CD14-positive monocyte (primary cell): ENCODE measurements at regions not wholly inside any gene's neighbourhood (a gene's known extent, or its start where the extent isn't known, plus 50 kb on each side); places are given as distances from the start of the nearest gene placed in this dataset.

ENCODE experiments used
- DNase-seq, 3 donors: peaks; one replicate each; pipeline ENCODE4 v3.0.0-alpha.2; 2011 to 2022
- H2AFZ ChIP-seq: 2 replicates; pipeline ENCODE4 v1.6.0; 2012; ENCODE audit warnings: mild to moderate bottlenecking, low read depth, low read length, inconsistent platforms; ENCODE audit not compliant: insufficient read depth, poor library complexity, severe bottlenecking
- H3K27ac ChIP-seq, 2 donors: 1 replicate in 1 of 2; 2 replicates in 1 of 2; pipeline ENCODE4 v1.5.1; 2012 to 2013; ENCODE audit warnings: low read length in 2 of 2, control low read depth in 1 of 2, inconsistent platforms in 1 of 2, low read depth in 1 of 2, mild to moderate bottlenecking in 1 of 2
- H3K27me3 ChIP-seq, 2 donors: one replicate each; pipeline versions ENCODE4 v1.6.0 to v1.6.1; 2011 to 2013; ENCODE audit warnings: low read length in 2 of 2; ENCODE audit not compliant: control insufficient read depth in 2 of 2, insufficient read depth in 2 of 2
- H3K36me3 ChIP-seq, 2 donors: replicated peaks in 1 of 2; 1 replicate in 1 of 2; 2 replicates in 1 of 2; pipeline versions ENCODE4 v1.5.1 to v1.6.1; 2012 to 2013; ENCODE audit warnings: low read length in 2 of 2, control low read depth in 1 of 2, inconsistent platforms in 1 of 2, mild to moderate bottlenecking in 1 of 2; ENCODE audit not compliant: insufficient read depth in 2 of 2, control insufficient read depth in 1 of 2
- H3K4me1 ChIP-seq, 2 donors: 1 replicate in 1 of 2; 2 replicates in 1 of 2; pipeline versions ENCODE4 v1.5.1 to v1.6.1; 2012 to 2013; ENCODE audit warnings: low read length in 2 of 2, control low read depth in 1 of 2, inconsistent platforms in 1 of 2, mild to moderate bottlenecking in 1 of 2, moderate library complexity in 1 of 2; ENCODE audit not compliant: insufficient read depth in 2 of 2, control insufficient read depth in 1 of 2
- H3K4me2 ChIP-seq: replicated peaks from 2 replicates; pipeline ENCODE3; 2012; ENCODE audit warnings: low read length, moderate library complexity, mild to moderate bottlenecking; ENCODE audit not compliant: poor library complexity, severe bottlenecking; ENCODE audit errors: extremely low read depth
- H3K4me3 ChIP-seq, 3 experiments: fragments of 200-600 bp in 1 of 3; sonication (generic) in 1 of 3; replicated peaks in 1 of 3; 1 replicate in 2 of 3; 2 replicates in 1 of 3; pipeline ENCODE4 v1.5.1; 2011 to 2013; ENCODE audit warnings: low read length in 3 of 3, mild to moderate bottlenecking in 3 of 3, control low read depth in 2 of 3, low read depth in 2 of 3, inconsistent platforms in 1 of 3, moderate library complexity in 1 of 3
- H3K79me2 ChIP-seq: 2 replicates; pipeline ENCODE4 v1.6.0; 2012; ENCODE audit warnings: mild to moderate bottlenecking, control low read depth, inconsistent platforms, low read length, moderate library complexity; ENCODE audit not compliant: insufficient read depth
- H3K9ac ChIP-seq: 2 replicates; pipeline ENCODE4 v1.6.0; 2017; ENCODE audit warnings: low read length, mild to moderate bottlenecking; ENCODE audit not compliant: insufficient read depth, poor library complexity, severe bottlenecking
- H3K9me3 ChIP-seq, 2 donors: replicated peaks in 1 of 2; 1 replicate in 1 of 2; 2 replicates in 1 of 2; pipeline versions ENCODE4 v1.5.1 to v1.6.1; 2012 to 2013; ENCODE audit warnings: low read length in 2 of 2, control low read depth in 1 of 2; ENCODE audit not compliant: control insufficient read depth in 1 of 2, insufficient read depth in 1 of 2
- H4K20me1 ChIP-seq: 2 replicates; pipeline ENCODE4 v1.6.0; 2012; ENCODE audit warnings: mild to moderate bottlenecking, low read length, control low read depth, moderate library complexity; ENCODE audit not compliant: insufficient read depth
- H3K27ac Mint-ChIP-seq, 7 donors: one replicate each; pipeline ENCODE4 v1.8.0; 2020; ENCODE audit warnings: mild to moderate bottlenecking in 7 of 7, mixed read lengths in 7 of 7, moderate library complexity in 6 of 7, inconsistent platforms in 2 of 7
- H3K27me3 Mint-ChIP-seq, 3 donors: one replicate each; pipeline ENCODE4 v1.8.0; 2021 to 2022; ENCODE audit warnings: low read depth in 3 of 3, mild to moderate bottlenecking in 3 of 3, mixed read lengths in 3 of 3, moderate library complexity in 3 of 3, inconsistent platforms in 1 of 3
- H3K36me3 Mint-ChIP-seq, 2 donors: one replicate each; pipeline ENCODE4 v1.8.0; 2020; ENCODE audit warnings: mixed read lengths in 2 of 2, inconsistent platforms in 1 of 2, mild to moderate bottlenecking in 1 of 2
- H3K4me1 Mint-ChIP-seq: one replicate; pipeline ENCODE4 v1.8.0; 2020; ENCODE audit warnings: mild to moderate bottlenecking, mixed read lengths
- H3K4me3 Mint-ChIP-seq, 2 donors: one replicate each; pipeline ENCODE4 v1.8.0; 2020; ENCODE audit warnings: mild to moderate bottlenecking in 2 of 2, mixed read lengths in 2 of 2, moderate library complexity in 1 of 2
- H3K9me3 Mint-ChIP-seq, 7 donors: one replicate each; pipeline ENCODE4 v1.8.0; 2020 to 2022; ENCODE audit warnings: mixed read lengths in 7 of 7, mild to moderate bottlenecking in 6 of 7, moderate library complexity in 6 of 7, inconsistent platforms in 2 of 7
- WGBS: methylation state at CpG from one replicate; pipeline ENCODE4 v1.1.5; 2013; ENCODE audit warnings: missing lambda C conversion rate; ENCODE audit not compliant: insufficient coverage; 5-methylcytosine and 5-hydroxymethylcytosine counted together
- intact Hi-C, 2 donors: fragments of 100-400 bp; cut with micrococcal nuclease; formaldehyde crosslinking; loops; one replicate each; pipeline versions ENCODE4 v1.15.0 to v1.15.1; 2023
- TF ChIP-seq, protein P1 (sequence below): fragments of 200-600 bp; IDR thresholded peaks from one replicate; pipeline ENCODE4 v1.8.0; 2022; ENCODE audit warnings: antibody characterized with exemption, mild to moderate bottlenecking

DNA sequence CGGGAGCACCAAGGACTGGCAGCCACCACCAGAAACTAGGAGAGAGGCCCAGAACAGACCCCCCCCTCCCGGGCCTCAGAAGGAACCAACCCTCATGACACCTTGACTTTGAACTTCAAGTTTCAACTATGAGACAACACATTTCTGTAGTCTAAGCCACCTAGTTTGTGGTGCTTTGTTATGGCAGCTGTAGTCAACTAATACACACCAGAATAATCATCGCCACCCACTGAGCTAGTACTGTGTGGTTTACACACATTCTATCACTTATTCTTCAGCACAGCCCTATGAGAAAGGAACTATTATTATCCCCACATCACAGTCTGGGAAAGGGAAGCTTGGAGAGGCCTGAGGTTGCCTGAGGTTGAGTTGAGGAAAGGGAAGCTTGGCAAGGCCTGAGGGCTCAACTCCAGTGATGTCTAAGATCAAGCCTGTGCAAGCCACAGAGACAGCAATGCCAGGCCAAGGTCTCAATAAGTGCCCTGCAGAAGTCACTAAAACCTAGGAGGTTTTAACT lies 126.6 kb downstream of the FHDC1 start:
- no peak overlapping the region for H2AFZ ChIP-seq
- intact Hi-C loops, result no loop called here
- no peaks in the 10 kb centered on the region for H4K20me1 ChIP-seq
- H3K9me3 Mint-ChIP-seq, result peaks cover 0 to 2% (median 0%) of the 10 kb centered on the region in 7 donors
- no peak overlapping the region for H3K4me3 ChIP-seq
- H3K4me2 ChIP-seq, result no peak overlapping the region
- no peaks in the 10 kb centered on the region for H3K79me2 ChIP-seq
- H3K27me3 Mint-ChIP-seq, result peaks cover 1 to 3% (median 2%) of the 10 kb centered on the region in 3 donors
- no peaks in the 10 kb centered on the region for H3K4me1 ChIP-seq
- no peak overlapping the region for H3K27ac ChIP-seq
- no peak overlapping the region for H3K4me3 Mint-ChIP-seq
- no peaks in the 10 kb centered on the region for H3K27me3 ChIP-seq
- TF ChIP-seq, protein P1, sequence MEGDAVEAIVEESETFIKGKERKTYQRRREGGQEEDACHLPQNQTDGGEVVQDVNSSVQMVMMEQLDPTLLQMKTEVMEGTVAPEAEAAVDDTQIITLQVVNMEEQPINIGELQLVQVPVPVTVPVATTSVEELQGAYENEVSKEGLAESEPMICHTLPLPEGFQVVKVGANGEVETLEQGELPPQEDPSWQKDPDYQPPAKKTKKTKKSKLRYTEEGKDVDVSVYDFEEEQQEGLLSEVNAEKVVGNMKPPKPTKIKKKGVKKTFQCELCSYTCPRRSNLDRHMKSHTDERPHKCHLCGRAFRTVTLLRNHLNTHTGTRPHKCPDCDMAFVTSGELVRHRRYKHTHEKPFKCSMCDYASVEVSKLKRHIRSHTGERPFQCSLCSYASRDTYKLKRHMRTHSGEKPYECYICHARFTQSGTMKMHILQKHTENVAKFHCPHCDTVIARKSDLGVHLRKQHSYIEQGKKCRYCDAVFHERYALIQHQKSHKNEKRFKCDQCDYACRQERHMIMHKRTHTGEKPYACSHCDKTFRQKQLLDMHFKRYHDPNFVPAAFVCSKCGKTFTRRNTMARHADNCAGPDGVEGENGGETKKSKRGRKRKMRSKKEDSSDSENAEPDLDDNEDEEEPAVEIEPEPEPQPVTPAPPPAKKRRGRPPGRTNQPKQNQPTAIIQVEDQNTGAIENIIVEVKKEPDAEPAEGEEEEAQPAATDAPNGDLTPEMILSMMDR, result no peak
- H3K36me3 Mint-ChIP-seq, result no peaks in the 10 kb centered on the region
- no peak overlapping the region for H3K27ac Mint-ChIP-seq
- DNase-seq, result no peak
- no CpG with 5 or more reads among the region's 3 CpGs for WGBS
- H3K9me3 ChIP-seq, result no peaks in the 10 kb centered on the region
- H3K36me3 ChIP-seq, result no peaks in the 10 kb centered on the region
- H3K9ac ChIP-seq, result no peak overlapping the region
- no peaks in the 10 kb centered on the region for H3K4me1 Mint-ChIP-seq

DNA sequence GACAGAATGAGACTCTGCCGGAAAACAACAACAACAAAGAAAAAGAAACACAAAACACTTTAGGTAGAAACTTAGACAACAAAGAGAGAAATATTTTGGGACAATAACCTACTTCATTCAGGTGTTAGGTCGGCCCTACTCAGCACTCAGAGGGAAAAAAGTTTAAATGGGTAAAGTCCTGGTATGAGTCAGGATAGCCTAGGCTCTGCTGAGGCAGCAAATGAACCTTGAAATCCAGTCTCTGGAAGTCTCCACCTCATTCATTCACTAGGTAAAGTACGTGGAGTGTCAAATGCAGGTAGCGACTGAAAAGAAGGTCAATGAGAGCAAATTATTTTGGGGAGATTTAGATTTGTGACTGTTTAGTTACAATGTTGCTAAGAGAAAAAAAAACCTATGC lies 127.4 kb downstream of the FHDC1 start:
- H3K36me3 ChIP-seq, result no peaks in the 10 kb centered on the region
- H3K9ac ChIP-seq, result no peak overlapping the region
- no peaks in the 10 kb centered on the region for H3K36me3 Mint-ChIP-seq
- intact Hi-C loops, result no loop called here
- H3K4me2 ChIP-seq, result no peak overlapping the region
- no peaks in the 10 kb centered on the region for H3K27me3 ChIP-seq
- no peak overlapping the region for H3K27ac Mint-ChIP-seq
- no peak overlapping the region for H3K27ac ChIP-seq
- no peak for DNase-seq
- no peaks in the 10 kb centered on the region for H3K4me1 Mint-ChIP-seq
- no peaks in the 10 kb centered on the region for H3K4me1 ChIP-seq
- WGBS, result no CpG with 5 or more reads among the region's 4 CpGs
- TF ChIP-seq, protein P1, result no peak
- peaks cover 0 to 3% (median 1%) of the 10 kb centered on the region in 3 donors for H3K27me3 Mint-ChIP-seq
- H3K9me3 Mint-ChIP-seq, result no peaks in the 10 kb centered on the region
- H4K20me1 ChIP-seq, result no peaks in the 10 kb centered on the region
- no peak overlapping the region for H3K4me3 Mint-ChIP-seq
- H2AFZ ChIP-seq, result no peak overlapping the region
- H3K9me3 ChIP-seq, result no peaks in the 10 kb centered on the region
- H3K79me2 ChIP-seq, result no peaks in the 10 kb centered on the region
- no peak overlapping the region for H3K4me3 ChIP-seq
